GM23338 (cell line): ENCODE measurements at regions not wholly inside any gene's neighbourhood (a gene's known extent, or its start where the extent isn't known, plus 50 kb on each side); places are given as distances from the start of the nearest gene placed in this dataset.

ENCODE experiments used
- ATAC-seq: fragments of 200-7000 bp; cut with Tn5 transposase; 3 replicates; pipeline ENCODE4 v1.9.1; 2020
- DNase-seq: peaks from one replicate; pipeline ENCODE4 v3.0.0-alpha.2; 2015; ENCODE audit warnings: low spot score
- H2AFZ ChIP-seq: fragments of 200-600 bp; sonication (generic); 2 replicates; pipeline ENCODE4 v1.8.0; 2016; ENCODE audit warnings: antibody characterized with exemption, mild to moderate bottlenecking, moderate library complexity
- H3F3A ChIP-seq: fragments of 200-600 bp; sonication (generic); replicated peaks from 2 replicates; pipeline ENCODE4 v1.8.0; 2017; ENCODE audit warnings: antibody characterized with exemption, mixed run types, low read depth
- H3K27ac ChIP-seq: fragments of 200-600 bp; sonication (generic); 2 replicates; pipeline ENCODE4 v1.6.1; 2016; ENCODE audit warnings: low read depth
- H3K27me3 ChIP-seq: fragments of 200-600 bp; sonication (generic); 2 replicates; pipeline ENCODE4 v1.8.0; 2016; ENCODE audit warnings: mild to moderate bottlenecking, mixed run types, moderate library complexity; ENCODE audit not compliant: insufficient read depth
- H3K36me3 ChIP-seq: fragments of 200-600 bp; sonication (generic); 2 replicates; pipeline ENCODE4 v1.8.0; 2016; ENCODE audit warnings: mild to moderate bottlenecking; ENCODE audit not compliant: insufficient read depth
- H3K4me1 ChIP-seq: fragments of 200-600 bp; sonication (generic); 2 replicates; pipeline ENCODE4 v1.8.0; 2016; ENCODE audit warnings: mild to moderate bottlenecking, moderate library complexity; ENCODE audit not compliant: insufficient read depth
- H3K4me2 ChIP-seq: fragments of 200-600 bp; sonication (generic); 2 replicates; pipeline ENCODE4 v1.7.1; 2017; ENCODE audit warnings: mixed run types
- H3K4me3 ChIP-seq: fragments of 200-600 bp; sonication (generic); 2 replicates; pipeline ENCODE4 v1.6.1; 2016; ENCODE audit warnings: mixed run types
- H3K79me2 ChIP-seq: fragments of 200-600 bp; sonication (generic); replicated peaks from 2 replicates; pipeline ENCODE4 v1.8.0; 2017; ENCODE audit warnings: mild to moderate bottlenecking; ENCODE audit not compliant: insufficient read depth
- H3K9me2 ChIP-seq: fragments of 200-600 bp; sonication (generic); 2 replicates; pipeline ENCODE4 v1.8.0; 2017; ENCODE audit not compliant: insufficient read depth
- H4K20me1 ChIP-seq: fragments of 200-600 bp; sonication (generic); replicated peaks from 2 replicates; pipeline ENCODE4 v1.8.0; 2017; ENCODE audit warnings: mild to moderate bottlenecking; ENCODE audit not compliant: insufficient read depth
- H3K27ac Mint-ChIP-seq: 2 replicates; pipeline ENCODE4 v1.8.0; 2020; ENCODE audit warnings: inconsistent platforms, mild to moderate bottlenecking, moderate library complexity, mixed read lengths
- H3K27me3 Mint-ChIP-seq: 3 replicates; pipeline ENCODE4 v1.8.0; 2022; ENCODE audit warnings: low read depth, mild to moderate bottlenecking, moderate library complexity, mixed read lengths, inconsistent platforms; ENCODE audit not compliant: insufficient read depth, poor library complexity
- H3K36me3 Mint-ChIP-seq: 3 replicates; pipeline ENCODE4 v1.8.0; 2021; ENCODE audit warnings: low read depth, mild to moderate bottlenecking, inconsistent platforms, moderate library complexity, mixed read lengths
- H3K4me1 Mint-ChIP-seq: 3 replicates; pipeline ENCODE4 v1.8.0; 2020; ENCODE audit warnings: mild to moderate bottlenecking, inconsistent platforms, mixed read lengths
- H3K4me3 Mint-ChIP-seq: 3 replicates; pipeline ENCODE4 v1.8.0; 2021; ENCODE audit warnings: moderate library complexity, mild to moderate bottlenecking, inconsistent platforms, mixed read lengths
- H3K9me3 Mint-ChIP-seq: 3 replicates; pipeline ENCODE4 v1.8.0; 2020; ENCODE audit warnings: moderate library complexity, mild to moderate bottlenecking, inconsistent platforms, mixed read lengths
- EZH2 ChIP-seq: fragments of 200-600 bp; sonication (generic); IDR thresholded peaks from one replicate; pipeline ENCODE4 v1.8.0; 2017; ENCODE audit warnings: antibody characterized with exemption, mild to moderate bottlenecking, low read depth; ENCODE audit not compliant: unreplicated experiment
- JUNB ChIP-seq: IDR thresholded peaks from one replicate; pipeline ENCODE4 v1.6.1; 2016; ENCODE audit warnings: antibody characterized with exemption; ENCODE audit not compliant: unreplicated experiment
- POLR2AphosphoS5 ChIP-seq: IDR thresholded peaks from 2 replicates; pipeline ENCODE4 v1.6.1; 2016; ENCODE audit warnings: antibody characterized with exemption, low read depth
- STAT1 ChIP-seq: IDR thresholded peaks from one replicate; pipeline ENCODE4 v1.6.1; 2016; ENCODE audit warnings: antibody characterized with exemption; ENCODE audit not compliant: unreplicated experiment
- ZNF114 ChIP-seq: fragments of 250-450 bp; sonication (Bioruptor Pico); IDR thresholded peaks from 2 replicates; pipeline ENCODE4 v1.5.0; 2020; ENCODE audit warnings: mild to moderate bottlenecking, moderate library complexity
- TF ChIP-seq, protein P1 (sequence below): fragments of 250-450 bp; sonication (Bioruptor Pico); IDR thresholded peaks from 2 replicates; pipeline ENCODE4 v1.5.0; 2020; ENCODE audit warnings: mild to moderate bottlenecking, moderate library complexity
- TF ChIP-seq, protein P2 (sequence below): IDR thresholded peaks from 2 replicates; pipeline ENCODE4 v1.6.1; 2016; ENCODE audit warnings: antibody characterized with exemption

DNA sequence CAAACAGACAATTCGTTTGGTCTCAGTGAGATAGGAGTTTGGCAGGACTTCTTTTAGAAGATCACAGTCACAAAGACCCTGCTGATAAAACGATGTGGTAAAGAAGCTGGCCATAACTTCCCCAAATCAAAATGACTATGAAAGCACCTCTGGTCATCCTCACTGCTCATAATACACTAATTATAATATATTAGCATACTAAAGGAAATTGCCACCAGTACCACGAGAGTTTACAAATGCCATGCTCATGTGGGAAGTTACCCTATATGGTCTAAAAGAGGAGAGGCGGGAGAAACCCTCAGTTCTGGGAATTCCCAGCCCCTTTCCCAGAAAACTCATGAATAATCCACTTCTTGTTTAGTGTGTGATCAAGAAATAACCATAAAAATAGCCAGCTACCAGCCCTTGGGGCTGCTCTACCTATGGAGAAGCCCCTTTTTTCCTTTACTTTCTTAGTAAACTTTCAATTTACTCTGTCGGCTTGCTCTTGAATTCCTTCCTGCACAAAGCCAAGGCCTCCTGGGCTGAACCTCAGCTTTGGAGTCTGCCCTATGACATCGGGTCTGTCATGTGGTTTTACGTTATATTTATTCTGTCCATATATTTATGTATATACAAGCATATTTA is 115.8 kb upstream of the IGSF10 start (continued):
- TF ChIP-seq, protein P1, sequence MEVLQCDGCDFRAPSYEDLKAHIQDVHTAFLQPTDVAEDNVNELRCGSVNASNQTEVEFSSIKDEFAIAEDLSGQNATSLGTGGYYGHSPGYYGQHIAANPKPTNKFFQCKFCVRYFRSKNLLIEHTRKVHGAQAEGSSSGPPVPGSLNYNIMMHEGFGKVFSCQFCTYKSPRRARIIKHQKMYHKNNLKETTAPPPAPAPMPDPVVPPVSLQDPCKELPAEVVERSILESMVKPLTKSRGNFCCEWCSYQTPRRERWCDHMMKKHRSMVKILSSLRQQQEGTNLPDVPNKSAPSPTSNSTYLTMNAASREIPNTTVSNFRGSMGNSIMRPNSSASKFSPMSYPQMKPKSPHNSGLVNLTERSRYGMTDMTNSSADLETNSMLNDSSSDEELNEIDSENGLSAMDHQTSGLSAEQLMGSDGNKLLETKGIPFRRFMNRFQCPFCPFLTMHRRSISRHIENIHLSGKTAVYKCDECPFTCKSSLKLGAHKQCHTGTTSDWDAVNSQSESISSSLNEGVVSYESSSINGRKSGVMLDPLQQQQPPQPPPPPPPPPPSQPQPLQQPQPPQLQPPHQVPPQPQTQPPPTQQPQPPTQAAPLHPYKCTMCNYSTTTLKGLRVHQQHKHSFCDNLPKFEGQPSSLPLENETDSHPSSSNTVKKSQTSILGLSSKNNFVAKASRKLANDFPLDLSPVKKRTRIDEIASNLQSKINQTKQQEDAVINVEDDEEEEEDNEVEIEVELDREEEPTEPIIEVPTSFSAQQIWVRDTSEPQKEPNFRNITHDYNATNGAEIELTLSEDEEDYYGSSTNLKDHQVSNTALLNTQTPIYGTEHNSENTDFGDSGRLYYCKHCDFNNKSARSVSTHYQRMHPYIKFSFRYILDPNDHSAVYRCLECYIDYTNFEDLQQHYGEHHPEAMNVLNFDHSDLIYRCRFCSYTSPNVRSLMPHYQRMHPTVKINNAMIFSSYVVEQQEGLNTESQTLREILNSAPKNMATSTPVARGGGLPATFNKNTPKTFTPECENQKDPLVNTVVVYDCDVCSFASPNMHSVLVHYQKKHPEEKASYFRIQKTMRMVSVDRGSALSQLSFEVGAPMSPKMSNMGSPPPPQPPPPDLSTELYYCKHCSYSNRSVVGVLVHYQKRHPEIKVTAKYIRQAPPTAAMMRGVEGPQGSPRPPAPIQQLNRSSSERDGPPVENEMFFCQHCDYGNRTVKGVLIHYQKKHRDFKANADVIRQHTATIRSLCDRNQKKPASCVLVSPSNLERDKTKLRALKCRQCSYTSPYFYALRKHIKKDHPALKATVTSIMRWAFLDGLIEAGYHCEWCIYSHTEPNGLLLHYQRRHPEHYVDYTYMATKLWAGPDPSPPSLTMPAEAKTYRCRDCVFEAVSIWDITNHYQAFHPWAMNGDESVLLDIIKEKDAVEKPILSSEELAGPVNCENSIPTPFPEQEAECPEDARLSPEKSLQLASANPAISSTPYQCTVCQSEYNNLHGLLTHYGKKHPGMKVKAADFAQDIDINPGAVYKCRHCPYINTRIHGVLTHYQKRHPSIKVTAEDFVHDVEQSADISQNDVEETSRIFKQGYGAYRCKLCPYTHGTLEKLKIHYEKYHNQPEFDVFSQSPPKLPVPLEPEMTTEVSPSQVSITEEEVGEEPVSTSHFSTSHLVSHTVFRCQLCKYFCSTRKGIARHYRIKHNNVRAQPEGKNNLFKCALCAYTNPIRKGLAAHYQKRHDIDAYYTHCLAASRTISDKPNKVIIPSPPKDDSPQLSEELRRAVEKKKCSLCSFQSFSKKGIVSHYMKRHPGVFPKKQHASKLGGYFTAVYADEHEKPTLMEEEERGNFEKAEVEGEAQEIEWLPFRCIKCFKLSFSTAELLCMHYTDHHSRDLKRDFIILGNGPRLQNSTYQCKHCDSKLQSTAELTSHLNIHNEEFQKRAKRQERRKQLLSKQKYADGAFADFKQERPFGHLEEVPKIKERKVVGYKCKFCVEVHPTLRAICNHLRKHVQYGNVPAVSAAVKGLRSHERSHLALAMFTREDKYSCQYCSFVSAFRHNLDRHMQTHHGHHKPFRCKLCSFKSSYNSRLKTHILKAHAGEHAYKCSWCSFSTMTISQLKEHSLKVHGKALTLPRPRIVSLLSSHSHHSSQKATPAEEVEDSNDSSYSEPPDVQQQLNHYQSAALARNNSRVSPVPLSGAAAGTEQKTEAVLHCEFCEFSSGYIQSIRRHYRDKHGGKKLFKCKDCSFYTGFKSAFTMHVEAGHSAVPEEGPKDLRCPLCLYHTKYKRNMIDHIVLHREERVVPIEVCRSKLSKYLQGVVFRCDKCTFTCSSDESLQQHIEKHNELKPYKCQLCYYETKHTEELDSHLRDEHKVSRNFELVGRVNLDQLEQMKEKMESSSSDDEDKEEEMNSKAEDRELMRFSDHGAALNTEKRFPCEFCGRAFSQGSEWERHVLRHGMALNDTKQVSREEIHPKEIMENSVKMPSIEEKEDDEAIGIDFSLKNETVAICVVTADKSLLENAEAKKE (CRISPR knock-in tag) = no peak
- TF ChIP-seq JUNB (no peak), POLR2AphosphoS5 (no peak)
- TF ChIP-seq, protein P2, sequence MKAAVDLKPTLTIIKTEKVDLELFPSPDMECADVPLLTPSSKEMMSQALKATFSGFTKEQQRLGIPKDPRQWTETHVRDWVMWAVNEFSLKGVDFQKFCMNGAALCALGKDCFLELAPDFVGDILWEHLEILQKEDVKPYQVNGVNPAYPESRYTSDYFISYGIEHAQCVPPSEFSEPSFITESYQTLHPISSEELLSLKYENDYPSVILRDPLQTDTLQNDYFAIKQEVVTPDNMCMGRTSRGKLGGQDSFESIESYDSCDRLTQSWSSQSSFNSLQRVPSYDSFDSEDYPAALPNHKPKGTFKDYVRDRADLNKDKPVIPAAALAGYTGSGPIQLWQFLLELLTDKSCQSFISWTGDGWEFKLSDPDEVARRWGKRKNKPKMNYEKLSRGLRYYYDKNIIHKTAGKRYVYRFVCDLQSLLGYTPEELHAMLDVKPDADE = no peak

DNA sequence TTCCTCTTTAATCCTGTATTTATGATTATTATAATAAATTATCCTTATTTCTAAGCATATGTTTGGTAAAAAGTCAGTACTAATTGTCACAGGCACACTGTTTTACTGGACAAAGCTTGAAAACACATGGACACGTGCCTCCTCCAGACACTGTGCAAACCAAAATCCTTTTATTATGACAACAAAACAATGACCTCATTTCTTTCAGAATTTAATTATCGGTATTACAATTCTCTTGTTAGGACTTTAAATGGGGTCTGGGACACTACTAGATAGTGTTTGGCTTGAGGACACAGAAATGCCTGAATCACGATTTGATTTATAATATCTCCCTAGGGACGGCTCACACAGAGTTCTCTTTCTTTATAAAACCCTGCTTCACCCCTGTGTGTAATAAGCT is 107.3 kb upstream of the IGSF10 start:
- Histone ChIP-seq H3K4me1 (peaks cover 14% of the 10 kb centered on the region), H3K4me2 (no peak overlapping the region), H3F3A (no peaks in the 10 kb centered on the region), H3K27ac (no peak overlapping the region), H4K20me1 (no peaks in the 10 kb centered on the region), H3K79me2 (no peaks in the 10 kb centered on the region), H3K9me2 (0 out of 2 replicates have a peak, but pooled peaks cover under 1% of the 10 kb centered on the region), H3K36me3 (no peaks in the 10 kb centered on the region), H3K27me3 (no peaks in the 10 kb centered on the region), H3K4me3 (no peak overlapping the region), H2AFZ (no peak overlapping the region)
- Mint-ChIP-seq H3K27me3 (peaks cover 6% of the 10 kb centered on the region), H3K36me3 (no peaks in the 10 kb centered on the region), H3K9me3 (no peaks in the 10 kb centered on the region), H3K4me1 (peaks cover 11% of the 10 kb centered on the region), H3K4me3 (no peak overlapping the region), H3K27ac (no peak overlapping the region)
- ATAC-seq (no peak), DNase-seq (no peak)
- TF ChIP-seq EZH2 (no peak), ZNF114 (CRISPR knock-in tag) (no peak), STAT1 (no peak)
- TF ChIP-seq, protein P2 = no peak
- TF ChIP-seq, protein P1 (CRISPR knock-in tag) = no peak
